Activated naive CD8-positive, alpha-beta T cell (primary cell): ENCODE measurements at regions not wholly inside any gene's neighbourhood (a gene's known extent, or its start where the extent isn't known, plus 50 kb on each side); places are given as distances from the start of the nearest gene placed in this dataset.

ENCODE experiments used
- H3K27ac Mint-ChIP-seq: one replicate; pipeline ENCODE4 v1.8.0; 2021; ENCODE audit warnings: mixed read lengths
- H3K27me3 Mint-ChIP-seq: one replicate; pipeline ENCODE4 v1.8.0; 2021; ENCODE audit warnings: mixed read lengths
- H3K36me3 Mint-ChIP-seq: one replicate; pipeline ENCODE4 v1.8.0; 2021; ENCODE audit warnings: mixed read lengths
- H3K4me1 Mint-ChIP-seq: one replicate; pipeline ENCODE4 v1.8.0; 2021; ENCODE audit warnings: low read depth, mixed read lengths
- H3K4me3 Mint-ChIP-seq: one replicate; pipeline ENCODE4 v1.8.0; 2021; ENCODE audit warnings: mild to moderate bottlenecking, mixed read lengths
- H3K9me3 Mint-ChIP-seq: one replicate; pipeline ENCODE4 v1.8.0; 2021; ENCODE audit warnings: low read depth, mixed read lengths

DNA sequence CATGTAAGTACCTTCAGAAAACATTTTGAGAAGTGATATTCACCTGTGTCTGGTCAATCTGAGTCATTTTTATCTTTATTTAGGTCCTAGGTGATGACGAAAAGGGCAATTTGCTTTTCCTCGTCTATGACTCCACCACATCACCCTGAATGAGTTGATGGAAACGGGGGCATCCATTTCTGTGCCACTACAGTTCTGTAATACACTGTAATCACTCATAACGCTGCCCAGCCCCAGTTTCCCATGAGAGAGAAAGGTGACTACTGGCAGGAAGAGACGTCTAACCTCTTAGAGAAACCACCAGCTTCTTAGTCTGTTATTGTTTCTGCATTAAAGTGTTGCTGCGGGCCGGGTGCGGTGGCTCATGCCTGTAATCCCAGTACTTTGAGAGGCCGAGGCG is 205.3 kb upstream of the MKLN1 start:
- Mint-ChIP-seq H3K27ac (no peak overlapping the region), H3K27me3 (no peaks in the 10 kb centered on the region), H3K4me1 (no peaks in the 10 kb centered on the region), H3K36me3 (peaks cover 6% of the 10 kb centered on the region), H3K4me3 (no peak overlapping the region), H3K9me3 (no peaks in the 10 kb centered on the region)

DNA sequence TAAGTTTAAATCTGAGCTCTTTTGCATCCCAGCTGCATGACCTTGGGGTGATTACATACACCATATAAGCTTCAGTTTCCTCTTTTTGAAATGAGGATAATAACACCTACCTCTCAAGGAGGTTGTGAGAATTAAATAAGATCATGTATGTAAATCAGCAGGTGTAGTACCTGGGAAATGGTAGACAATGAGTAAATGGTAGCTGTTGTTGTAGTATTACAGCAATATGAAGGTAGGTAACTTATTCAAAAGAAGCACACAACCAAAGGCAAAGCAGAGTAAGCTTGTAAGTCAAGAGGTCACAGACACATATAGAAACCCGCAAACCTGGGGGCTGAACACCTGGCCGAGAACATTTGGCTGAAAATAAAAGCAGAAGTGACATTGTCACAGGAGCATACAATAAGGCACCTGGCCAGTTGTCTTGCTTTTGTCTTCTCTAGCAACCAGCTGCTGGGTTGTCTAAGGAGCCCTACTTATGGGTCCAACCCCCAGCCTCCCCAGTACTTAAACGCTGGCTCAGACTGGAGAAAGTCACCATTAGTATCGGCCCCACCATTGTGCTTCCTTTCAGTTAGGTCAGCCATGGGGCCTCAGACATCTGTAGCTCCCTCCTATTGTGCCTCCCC is 203.6 kb upstream of the MKLN1 start:
- no peaks in the 10 kb centered on the region for H3K27me3 Mint-ChIP-seq
- no peaks in the 10 kb centered on the region for H3K9me3 Mint-ChIP-seq
- H3K36me3 Mint-ChIP-seq: peaks cover 3% of the 10 kb centered on the region
- no peak overlapping the region for H3K4me3 Mint-ChIP-seq
- H3K27ac Mint-ChIP-seq: no peak overlapping the region
- H3K4me1 Mint-ChIP-seq: no peaks in the 10 kb centered on the region

DNA sequence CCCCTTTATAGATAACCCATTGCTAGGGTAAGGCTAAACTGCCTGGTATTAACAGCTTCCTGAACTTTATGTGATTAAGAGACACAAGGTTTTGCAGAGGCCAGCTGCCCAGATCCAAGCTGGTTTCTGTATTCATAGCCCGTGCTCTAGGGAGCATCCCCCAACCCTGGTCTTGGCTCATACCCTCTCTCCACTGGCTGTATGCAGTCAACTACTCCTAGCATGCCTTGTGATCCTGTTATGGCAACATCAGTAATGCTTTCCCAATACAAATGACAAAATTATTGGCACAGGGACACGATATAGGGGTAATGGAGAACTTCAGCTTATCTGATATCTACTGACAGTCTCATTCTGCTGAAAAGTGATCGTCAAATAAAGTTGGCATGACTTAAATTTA is 202.8 kb upstream of the MKLN1 start:
- Mint-ChIP-seq H3K27me3 (no peaks in the 10 kb centered on the region), H3K27ac (no peak overlapping the region), H3K4me1 (no peaks in the 10 kb centered on the region), H3K36me3 (peaks cover 3% of the 10 kb centered on the region), H3K4me3 (no peak overlapping the region), H3K9me3 (no peaks in the 10 kb centered on the region)

DNA sequence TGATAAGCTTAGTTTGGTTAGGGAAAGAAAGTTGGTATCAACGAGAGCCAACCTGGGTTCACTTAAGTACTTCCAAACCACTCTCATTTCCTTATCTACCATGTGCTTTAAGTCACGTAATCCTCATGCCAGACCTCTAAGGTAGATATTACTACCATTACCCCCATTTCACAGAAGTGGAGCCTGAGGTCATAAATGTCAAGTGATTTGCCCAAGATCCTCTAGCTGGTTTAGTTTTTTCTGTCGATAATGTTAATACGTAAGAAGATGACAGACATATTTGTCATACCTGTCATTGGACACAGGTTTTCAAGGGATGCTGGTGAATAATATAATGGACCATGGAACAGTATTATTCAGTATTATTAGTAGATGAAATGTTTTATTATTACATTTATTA is 197.4 kb upstream of the MKLN1 start:
- Mint-ChIP-seq H3K36me3 (no peaks in the 10 kb centered on the region), H3K4me3 (no peak overlapping the region), H3K27me3 (no peaks in the 10 kb centered on the region), H3K9me3 (no peaks in the 10 kb centered on the region), H3K27ac (no peak overlapping the region), H3K4me1 (no peaks in the 10 kb centered on the region)

DNA sequence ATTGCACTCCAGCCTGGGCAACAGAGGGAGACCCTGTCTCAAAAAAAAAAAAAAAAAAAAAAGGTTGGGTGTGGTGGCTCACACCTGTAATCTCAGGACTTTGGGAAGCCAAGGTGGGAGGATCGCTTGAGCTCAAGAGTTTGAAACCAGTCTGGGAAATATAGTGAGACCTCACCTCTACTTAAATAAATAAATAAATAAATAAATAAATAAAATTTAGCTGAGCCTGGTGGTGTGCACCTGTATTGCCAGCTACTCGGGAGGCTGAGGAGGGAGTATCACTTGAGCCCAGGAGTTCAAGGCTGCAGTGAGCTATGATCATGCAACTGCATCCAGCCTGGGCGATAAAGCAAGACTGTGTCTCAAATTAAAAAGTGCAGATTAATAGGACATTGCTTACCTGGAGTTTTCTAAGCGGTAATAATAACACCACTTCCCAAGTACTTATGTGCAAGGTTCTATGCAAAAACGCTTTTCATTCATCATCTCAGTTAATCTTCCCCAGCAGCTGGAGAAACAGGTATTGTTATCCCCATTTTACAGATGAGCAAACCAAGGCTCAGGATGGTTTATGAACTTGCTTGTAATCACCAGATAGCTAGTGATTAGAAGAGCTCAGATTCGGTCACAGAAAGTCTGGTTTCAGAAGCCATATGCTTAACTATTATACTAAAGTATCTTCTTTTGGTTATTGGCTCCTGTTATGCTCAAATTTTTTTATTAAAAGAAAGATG is 196.5 kb upstream of the MKLN1 start:
- H3K4me1 Mint-ChIP-seq: no peaks in the 10 kb centered on the region
- H3K36me3 Mint-ChIP-seq: no peaks in the 10 kb centered on the region
- no peaks in the 10 kb centered on the region for H3K9me3 Mint-ChIP-seq
- no peaks in the 10 kb centered on the region for H3K27me3 Mint-ChIP-seq
- H3K4me3 Mint-ChIP-seq: no peak overlapping the region
- H3K27ac Mint-ChIP-seq: no peak overlapping the region

DNA sequence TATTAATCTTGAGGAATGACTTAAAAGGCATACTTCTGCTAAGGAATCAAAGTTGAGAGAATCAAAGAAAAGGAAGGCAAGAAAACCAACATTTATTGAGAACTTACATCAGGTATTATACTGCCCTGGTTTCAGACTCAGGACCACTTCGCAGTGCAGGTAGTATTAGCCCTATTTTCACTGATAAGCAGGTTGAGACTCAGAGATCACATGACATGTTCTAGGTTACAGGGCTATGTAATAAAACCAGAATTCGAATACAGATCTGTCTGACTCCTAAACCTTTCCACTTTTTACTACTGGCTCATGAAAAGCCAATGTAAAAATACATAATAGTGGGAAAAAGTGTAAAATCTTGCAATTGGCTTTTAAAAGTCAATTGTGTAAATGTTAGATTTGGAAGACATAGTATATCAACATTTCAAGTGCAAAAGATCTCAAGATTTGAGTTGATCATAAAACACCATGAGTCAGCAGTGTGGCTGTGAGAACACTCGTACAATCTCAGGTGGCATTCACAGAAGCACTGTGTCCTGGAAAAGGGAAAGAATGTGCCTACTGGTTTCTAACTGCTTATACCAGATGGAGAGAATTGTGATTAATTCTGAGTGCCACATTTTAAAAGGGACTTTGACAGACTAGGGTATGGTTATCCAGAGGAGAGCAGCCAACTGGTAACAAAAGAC is 195.8 kb upstream of the MKLN1 start:
- H3K4me3 Mint-ChIP-seq: no peak overlapping the region
- H3K4me1 Mint-ChIP-seq: no peaks in the 10 kb centered on the region
- H3K27ac Mint-ChIP-seq: no peak overlapping the region
- no peaks in the 10 kb centered on the region for H3K9me3 Mint-ChIP-seq
- H3K27me3 Mint-ChIP-seq: no peaks in the 10 kb centered on the region
- H3K36me3 Mint-ChIP-seq: no peaks in the 10 kb centered on the region

DNA sequence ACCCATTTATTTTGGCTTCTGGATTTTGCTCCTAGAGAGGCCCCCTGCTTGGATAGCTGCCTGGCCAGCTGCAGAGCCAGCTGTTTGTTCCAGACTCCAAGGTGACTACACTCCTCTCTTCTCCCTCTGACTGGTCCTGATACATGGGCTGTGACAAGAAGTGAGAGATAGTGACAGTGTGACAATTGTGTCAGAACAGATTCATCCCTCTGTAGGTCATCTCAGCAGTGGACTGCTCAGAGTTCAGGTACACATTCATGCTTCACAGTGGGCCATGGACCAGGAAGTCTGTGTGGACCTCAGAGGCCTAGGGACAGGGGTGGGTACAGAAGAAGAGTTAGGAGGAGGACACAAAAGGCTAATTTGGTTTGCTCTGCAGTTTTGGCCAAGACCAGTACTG is 188.2 kb upstream of the MKLN1 start:
- Mint-ChIP-seq H3K4me1 (no peaks in the 10 kb centered on the region), H3K9me3 (no peaks in the 10 kb centered on the region), H3K27ac (no peak overlapping the region), H3K36me3 (peaks cover 2% of the 10 kb centered on the region), H3K27me3 (no peaks in the 10 kb centered on the region), H3K4me3 (no peak overlapping the region)

DNA sequence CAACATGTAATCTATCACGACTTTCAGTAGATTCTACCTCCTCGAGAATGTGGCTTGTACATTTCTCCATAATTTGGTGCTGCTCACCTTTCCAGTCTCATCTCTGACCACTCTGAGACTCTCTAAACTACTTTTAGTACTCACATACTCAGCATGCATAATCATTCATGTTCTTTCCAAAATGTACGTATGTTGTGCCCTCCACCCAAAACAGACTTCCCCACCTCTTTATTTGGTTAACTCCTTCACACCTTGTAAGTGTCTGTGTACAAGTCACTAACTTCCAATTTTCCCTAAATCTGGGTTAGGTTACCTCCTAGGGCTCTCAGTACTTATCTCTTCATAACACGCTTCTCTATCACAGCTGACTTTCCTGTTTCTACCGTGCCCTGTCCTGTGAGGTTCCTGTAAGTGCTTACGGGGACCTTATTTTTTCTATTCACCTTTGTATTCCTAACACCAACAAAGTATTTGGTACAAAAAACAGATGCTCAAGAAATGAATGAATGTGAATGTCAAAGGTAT is 186.2 kb upstream of the MKLN1 start:
- Mint-ChIP-seq H3K4me1 (no peaks in the 10 kb centered on the region), H3K27ac (no peak overlapping the region), H3K27me3 (no peaks in the 10 kb centered on the region)

DNA sequence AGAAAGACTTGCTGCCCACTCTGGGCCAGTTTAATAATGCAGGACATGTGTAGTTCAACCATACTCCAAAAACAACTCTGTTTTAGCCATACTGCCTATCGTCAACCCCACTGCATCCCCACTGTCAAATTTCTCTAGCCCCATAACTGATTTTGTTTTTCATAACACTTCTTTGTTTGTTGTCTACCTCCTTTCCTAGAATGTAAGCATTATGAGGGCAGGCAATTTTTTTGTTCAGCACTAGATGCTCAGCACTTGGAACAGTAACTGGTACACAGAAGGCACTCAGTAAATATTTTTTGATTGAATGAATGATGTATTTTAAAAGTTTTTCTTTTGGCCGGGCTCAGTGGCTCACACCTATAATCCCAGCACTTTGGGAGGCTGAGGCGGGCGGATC is 183.8 kb upstream of the MKLN1 start:
- no peaks in the 10 kb centered on the region for H3K27me3 Mint-ChIP-seq
- H3K4me1 Mint-ChIP-seq: no peaks in the 10 kb centered on the region
- peaks cover 2% of the 10 kb centered on the region for H3K36me3 Mint-ChIP-seq
- H3K4me3 Mint-ChIP-seq: no peak overlapping the region
- H3K27ac Mint-ChIP-seq: no peak overlapping the region
- H3K9me3 Mint-ChIP-seq: no peaks in the 10 kb centered on the region

More for the DNA sequence above, 186.2 kb upstream of the MKLN1 start:
- no peaks in the 10 kb centered on the region for H3K9me3 Mint-ChIP-seq
- H3K36me3 Mint-ChIP-seq: peaks cover 2% of the 10 kb centered on the region
- H3K4me3 Mint-ChIP-seq: no peak overlapping the region

DNA sequence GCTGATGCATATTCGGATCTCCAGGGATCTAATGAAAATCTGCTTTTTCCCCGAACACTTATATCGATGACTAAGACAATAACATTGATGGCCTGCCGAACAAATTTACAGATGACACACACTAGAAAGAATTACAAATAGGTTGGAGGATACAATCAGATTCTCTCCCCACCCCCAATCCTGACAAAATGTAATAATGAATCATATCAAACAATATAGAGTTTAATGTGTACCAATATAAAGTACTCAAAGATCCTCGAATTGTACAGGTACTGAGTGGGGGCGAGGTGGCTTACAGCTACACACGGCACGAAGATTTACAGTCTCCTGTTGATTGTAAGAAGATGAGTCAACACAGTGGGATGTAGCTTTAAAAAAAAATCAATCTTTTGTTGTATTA is 182.7 kb upstream of the MKLN1 start:
- H3K9me3 Mint-ChIP-seq: no peaks in the 10 kb centered on the region
- H3K27ac Mint-ChIP-seq: no peak overlapping the region
- no peaks in the 10 kb centered on the region for H3K27me3 Mint-ChIP-seq

DNA sequence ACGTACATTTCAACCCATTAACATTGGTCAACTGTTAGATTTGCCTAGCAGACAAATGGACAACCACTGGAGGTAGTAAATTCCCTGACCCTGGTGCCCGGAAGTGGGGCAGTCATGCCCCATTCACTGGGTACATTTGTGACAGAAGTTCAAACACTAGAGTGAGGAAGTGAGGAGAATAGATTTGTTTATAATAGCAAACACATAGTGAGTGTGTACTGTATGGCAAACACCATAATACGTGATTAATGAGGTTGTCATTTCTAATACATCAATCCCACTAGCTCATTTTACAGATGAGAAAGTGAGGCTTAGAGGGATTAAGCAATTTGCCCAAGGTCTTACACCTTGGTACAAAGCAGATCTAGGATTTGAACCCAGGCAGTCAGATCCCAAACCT is 181.9 kb upstream of the MKLN1 start:
- Mint-ChIP-seq H3K4me1 (no peaks in the 10 kb centered on the region), H3K4me3 (no peak overlapping the region), H3K27me3 (no peaks in the 10 kb centered on the region), H3K9me3 (no peaks in the 10 kb centered on the region), H3K27ac (no peak overlapping the region), H3K36me3 (no peaks in the 10 kb centered on the region)

More for the DNA sequence above, 182.7 kb upstream of the MKLN1 start:
- Mint-ChIP-seq H3K36me3 (peaks cover 2% of the 10 kb centered on the region), H3K4me3 (no peak overlapping the region), H3K4me1 (no peaks in the 10 kb centered on the region)

DNA sequence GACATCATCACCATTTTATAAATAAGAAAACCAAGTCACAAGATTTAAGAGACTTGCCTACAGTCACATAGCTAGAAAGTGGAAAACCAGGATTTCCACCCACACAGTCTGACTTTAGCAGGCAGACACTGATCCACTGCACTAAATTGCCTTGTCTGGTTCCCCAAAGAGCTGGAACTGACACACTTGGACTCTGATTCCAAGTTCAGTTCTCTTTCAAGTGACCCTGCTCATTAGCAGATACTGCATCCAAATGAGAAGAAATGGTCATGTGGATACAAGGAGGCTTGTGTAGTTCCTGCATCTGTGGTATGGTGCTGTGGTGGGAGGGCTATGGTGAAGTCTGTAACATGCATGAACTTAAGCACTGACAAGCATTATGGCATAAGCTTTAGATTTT is 180.1 kb upstream of the MKLN1 start:
- Mint-ChIP-seq H3K9me3 (no peaks in the 10 kb centered on the region), H3K4me3 (no peak overlapping the region), H3K27ac (peak overlapping the region; percentile 24), H3K36me3 (no peaks in the 10 kb centered on the region), H3K27me3 (no peaks in the 10 kb centered on the region), H3K4me1 (no peaks in the 10 kb centered on the region)

DNA sequence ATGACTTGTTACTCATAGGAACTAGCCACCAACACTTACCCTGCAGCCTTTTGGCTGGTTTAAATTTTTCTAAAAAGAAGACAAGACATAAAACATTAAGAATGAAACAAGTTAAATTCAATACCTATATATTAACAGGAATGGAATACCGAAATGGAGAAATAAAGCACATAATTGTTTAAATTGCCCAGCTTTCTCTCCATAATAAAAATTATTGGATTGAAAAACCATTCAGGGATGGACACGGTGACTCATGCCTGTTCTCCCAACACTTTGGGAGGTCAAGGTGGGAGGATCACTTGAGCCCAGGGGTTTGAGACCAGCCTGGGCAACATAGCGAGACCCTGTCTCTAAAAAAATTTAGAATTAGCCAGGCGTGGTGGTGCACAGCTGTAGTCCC is 179.4 kb upstream of the MKLN1 start:
- H3K9me3 Mint-ChIP-seq: no peaks in the 10 kb centered on the region
- no peak overlapping the region for H3K4me3 Mint-ChIP-seq
- H3K27ac Mint-ChIP-seq: no peak overlapping the region
- H3K36me3 Mint-ChIP-seq: no peaks in the 10 kb centered on the region
- H3K27me3 Mint-ChIP-seq: no peaks in the 10 kb centered on the region
- H3K4me1 Mint-ChIP-seq: no peaks in the 10 kb centered on the region

DNA sequence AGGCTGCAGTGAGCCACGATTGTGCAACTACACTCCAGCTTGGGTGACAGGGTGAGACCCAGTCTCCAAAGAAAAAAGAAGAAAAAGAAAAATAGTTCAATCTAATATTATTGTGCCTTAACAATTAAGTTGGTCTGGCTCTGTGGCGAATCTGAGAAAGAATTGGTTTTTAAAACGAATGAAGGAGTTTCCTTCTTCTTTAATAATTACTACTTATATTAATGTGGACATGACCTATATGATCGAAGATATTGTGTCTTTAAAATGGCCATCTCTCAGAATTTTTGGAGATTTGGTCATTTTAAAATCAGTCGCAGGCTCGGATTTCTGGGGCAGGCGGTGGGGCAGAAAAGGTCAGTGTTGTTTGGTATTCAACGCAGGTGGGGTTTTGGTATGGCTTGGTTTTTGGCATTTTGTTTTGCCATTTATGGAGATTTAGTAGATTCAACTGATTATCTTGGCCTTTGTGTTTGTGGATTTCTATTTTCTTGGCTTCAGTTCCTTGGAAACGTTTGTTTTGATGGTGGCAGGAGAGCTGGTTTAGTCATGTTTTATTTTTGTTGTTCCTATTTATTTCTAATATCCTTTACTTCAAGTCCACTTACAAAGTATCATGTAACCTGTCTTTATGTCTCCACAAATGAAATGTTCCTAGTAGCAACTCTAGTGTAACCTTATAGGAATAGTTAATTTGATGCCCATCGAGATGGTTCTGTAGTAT is 178.8 kb upstream of the MKLN1 start:
- no peaks in the 10 kb centered on the region for H3K4me1 Mint-ChIP-seq
- no peak overlapping the region for H3K27ac Mint-ChIP-seq
- no peaks in the 10 kb centered on the region for H3K9me3 Mint-ChIP-seq
- H3K36me3 Mint-ChIP-seq: peaks cover under 1% of the 10 kb centered on the region
- no peaks in the 10 kb centered on the region for H3K27me3 Mint-ChIP-seq
- H3K4me3 Mint-ChIP-seq: no peak overlapping the region

DNA sequence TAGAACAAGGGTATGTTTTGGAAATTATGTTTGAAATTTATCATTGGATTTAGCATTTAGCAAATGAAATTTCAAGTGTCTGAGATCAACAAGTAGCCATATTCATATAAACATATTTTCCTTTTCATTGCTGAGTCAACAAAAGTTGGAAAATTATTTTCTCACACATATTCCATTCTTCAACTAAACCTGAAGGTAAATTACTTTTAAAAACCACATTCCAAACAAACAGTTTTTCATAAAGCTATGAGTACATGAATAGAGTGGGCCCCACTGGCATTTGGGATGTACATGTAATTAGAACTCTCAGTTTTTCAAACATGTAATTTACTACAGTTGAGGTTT is 178.3 kb upstream of the MKLN1 start:
- no peak overlapping the region for H3K27ac Mint-ChIP-seq

More for the DNA sequence above, 178.3 kb upstream of the MKLN1 start:
- Mint-ChIP-seq H3K4me1 (no peaks in the 10 kb centered on the region), H3K36me3 (peaks cover 2% of the 10 kb centered on the region), H3K4me3 (no peak overlapping the region), H3K27me3 (no peaks in the 10 kb centered on the region), H3K9me3 (no peaks in the 10 kb centered on the region)
